Stimulated activated CD8-positive, alpha-beta memory T cell treated with anti-CD3 and anti-CD28 coated beads, Interleukin-15, amount 100 ng/mL, for 1 hour (primary cell): ENCODE measurements at regions not wholly inside any gene's neighbourhood (a gene's known extent, or its start where the extent isn't known, plus 50 kb on each side); places are given as distances from the start of the nearest gene placed in this dataset.

Experiments
- DNase-seq: peaks from one replicate; pipeline ENCODE4 v3.0.0-alpha.2; 2020; ENCODE audit warnings: low read depth

GRCh38 chr5:174374206-174374605, 328.7 kb downstream of the NSG2 start:
- DNase-seq = no peak

GRCh38 chr5:174376056-174376455, 330.6 kb downstream of the NSG2 start:
- no peak for DNase-seq

GRCh38 chr5:174376726-174377373, 331.3 kb downstream of the NSG2 start:
- no peak for DNase-seq

- no peak for DNase-seq
These were observed 332.8 kb downstream of the NSG2 start for GRCh38 chr5:174378121-174378874.

GRCh38 chr5:174380311-174380710, 334.8 kb downstream of the NSG2 start:
- DNase-seq = no peak

- no peak for DNase-seq
These were observed 335.7 kb downstream of the NSG2 start for GRCh38 chr5:174381241-174381640.

- DNase-seq = no peak
These were observed 338.0 kb downstream of the NSG2 start for GRCh38 chr5:174383210-174384167.

- no peak for DNase-seq
These were observed 339.0 kb downstream of the NSG2 start for GRCh38 chr5:174384509-174384947.

- no peak for DNase-seq
These were observed 338.1 kb upstream of the MSX2 start for GRCh38 chr5:174386306-174386705.

GRCh38 chr5:174386846-174387245, 337.5 kb upstream of the MSX2 start:
- DNase-seq = no peak

GRCh38 chr5:174387448-174387847, 336.9 kb upstream of the MSX2 start:
- DNase-seq = no peak

GRCh38 chr5:174392892-174393291, 331.5 kb upstream of the MSX2 start:
- no peak for DNase-seq

- no peak for DNase-seq
These were observed 327.8 kb upstream of the MSX2 start for GRCh38 chr5:174396541-174396940.

- DNase-seq = no peak
These were observed 327.2 kb upstream of the MSX2 start for GRCh38 chr5:174397206-174397605.

- no peak for DNase-seq
These were observed 326.2 kb upstream of the MSX2 start for GRCh38 chr5:174398171-174398570.

- no peak for DNase-seq
These were observed 325.0 kb upstream of the MSX2 start for GRCh38 chr5:174399411-174399810.

GRCh38 chr5:174400461-174400860, 323.9 kb upstream of the MSX2 start:
- DNase-seq = no peak

GRCh38 chr5:174401793-174402192, 322.6 kb upstream of the MSX2 start:
- no peak for DNase-seq

- DNase-seq = no peak
These were observed 322.1 kb upstream of the MSX2 start for GRCh38 chr5:174402222-174402812.

GRCh38 chr5:174404848-174405247, 319.5 kb upstream of the MSX2 start:
- no peak for DNase-seq

- DNase-seq = no peak
These were observed 315.3 kb upstream of the MSX2 start for GRCh38 chr5:174409070-174409469.

- no peak for DNase-seq
These were observed 314.4 kb upstream of the MSX2 start for GRCh38 chr5:174409971-174410370.
